ENCODE measurements at regions not wholly inside any gene's neighbourhood (a gene's known extent, or its start where the extent isn't known, plus 50 kb on each side); places are given as distances from the start of the nearest gene placed in this dataset.

- peak; percentile 29 for DNase-seq (ENCODE audit: extremely low spot score)
- TF ChIP-seq CTCF (IDR thresholded peaks at IDR 0.05; ENCODE audit: control extremely low read depth, extremely low read depth, low read depth, missing control alignments): no peak
- POLR2A ChIA-PET: interaction anchor here (0.6 kb wide), 1 partner anchor 629 kb away, joined by 4 read pairs; no protein-coding TSS in a partner anchor
- CTCF ChIA-PET: no interaction called here
Measured at GRCh38 chr3:11096266-11097139, 57.8 kb upstream of the HRH1 start.

- ChIA-PET POLR2A (no interaction called here), CTCF (no interaction called here)
- no peak for DNase-seq (ENCODE audit: extremely low spot score)
- no peak for TF ChIP-seq CTCF (IDR thresholded peaks at IDR 0.05; ENCODE audit: control extremely low read depth, extremely low read depth, low read depth, missing control alignments)
Measured at GRCh38 chr3:11099306-11099705, 55.0 kb upstream of the HRH1 start.
